ENCODE measurements at regions not wholly inside any gene's neighbourhood (a gene's known extent, or its start where the extent isn't known, plus 50 kb on each side); places are given as distances from the start of the nearest gene placed in this dataset.

- FAIRE-seq: no peak
- CTCF ChIA-PET (ENCODE audit: low intra/inter-chr PET ratio): no interaction called here
- H3K79me2 ChIP-seq (ENCODE audit: control insufficient read depth, insufficient read depth, low read length): no peaks in the 10 kb centered on the region
Observed at GRCh38 chr7:123400196-123400595, 134.2 kb downstream of the IQUB start.

More at GRCh38 chr7:123400196-123400595, 134.2 kb downstream of the IQUB start:
- DNase-seq (ENCODE audit: extremely low read depth in 1 of 4, low spot score in 3 of 4) (no peak), ATAC-seq (no peak)
- Histone ChIP-seq H3K36me3 (ENCODE audit: control insufficient read depth, insufficient read depth, low read length) (no peaks in the 10 kb centered on the region), H3K9me3 (replicated peaks; ENCODE audit: control insufficient read depth, insufficient read depth, low read depth, low read length) (no peaks in the 10 kb centered on the region), H3K9ac (ENCODE audit: insufficient read depth in 1 of 2, low read depth in 2 of 2, low read length in 2 of 2) (no peak overlapping the region), H3K9me1 (ENCODE audit: control insufficient read depth, insufficient read depth, low read length) (no peaks in the 10 kb centered on the region), H3K27ac (ENCODE audit: extremely low read depth, low read depth, low read length) (no peak overlapping the region), H4K20me1 (replicated peaks; ENCODE audit: control insufficient read depth, insufficient read depth, low read length) (no peaks in the 10 kb centered on the region), H3K4me3 (no peak overlapping the region), H3K4me2 (ENCODE audit: insufficient read depth, low read length) (no peak overlapping the region), H3K27me3 (ENCODE audit: control insufficient read depth in 2 of 2, insufficient read depth in 2 of 2, low read length in 2 of 2) (no peaks in the 10 kb centered on the region), H2AFZ (ENCODE audit: low read depth, low read length) (no peak overlapping the region), H3K4me1 (replicated peaks in 1 of 2; ENCODE audit: control insufficient read depth in 2 of 2, insufficient read depth in 2 of 2, low read length in 2 of 2) (no peaks in the 10 kb centered on the region)
- TF ChIP-seq POU5F1 (IDR thresholded peaks at IDR 0.05; ENCODE audit: borderline replicate concordance, low read depth, low read length, partially characterized antibody) (no peak), KAT2B (IDR thresholded peaks at IDR 0.05; ENCODE audit: low read depth, low read length) (no peak), HNRNPK (IDR thresholded peaks at IDR 0.05; ENCODE audit: low read depth, low read length, poor library complexity, severe bottlenecking) (no peak), TFAM (CRISPR knock-in tag; conservative IDR thresholded peaks at IDR 0.05) (no peak), HCFC1 (IDR thresholded peaks at IDR 0.05; ENCODE audit: low read depth, low read length) (no peak), EGR1 (conservative IDR thresholded peaks at IDR 0.05) (no peak), ATF4 (CRISPR knock-in tag; IDR thresholded peaks at IDR 0.05) (no peak), RCOR1 (IDR thresholded peaks at IDR 0.05; ENCODE audit: borderline replicate concordance in 1 of 2, low read depth in 2 of 2, low read length in 2 of 2) (no peak), MAFG (tag; conservative IDR thresholded peaks at IDR 0.05) (no peak), SAFB2 (IDR thresholded peaks at IDR 0.05; ENCODE audit: borderline replicate concordance, low read depth, low read length, severe bottlenecking) (no peak), ZNF165 (CRISPR knock-in tag; IDR thresholded peaks at IDR 0.05; ENCODE audit: borderline replicate concordance) (no peak), MYBL2 (IDR thresholded peaks at IDR 0.05; ENCODE audit: low read depth) (no peak), MYBL2 (CRISPR knock-in tag; IDR thresholded peaks at IDR 0.05; ENCODE audit: borderline replicate concordance) (no peak), SIRT6 (IDR thresholded peaks at IDR 0.05; ENCODE audit: low read depth, low read length) (no peak), ERF (CRISPR knock-in tag; IDR thresholded peaks at IDR 0.05) (no peak), ZNF586 (CRISPR knock-in tag; conservative IDR thresholded peaks at IDR 0.05) (no peak), U2AF2 (optimal IDR thresholded peaks at IDR 0.05; ENCODE audit: low read depth, low read length) (no peak)
- TF ChIP-seq, protein P1, sequence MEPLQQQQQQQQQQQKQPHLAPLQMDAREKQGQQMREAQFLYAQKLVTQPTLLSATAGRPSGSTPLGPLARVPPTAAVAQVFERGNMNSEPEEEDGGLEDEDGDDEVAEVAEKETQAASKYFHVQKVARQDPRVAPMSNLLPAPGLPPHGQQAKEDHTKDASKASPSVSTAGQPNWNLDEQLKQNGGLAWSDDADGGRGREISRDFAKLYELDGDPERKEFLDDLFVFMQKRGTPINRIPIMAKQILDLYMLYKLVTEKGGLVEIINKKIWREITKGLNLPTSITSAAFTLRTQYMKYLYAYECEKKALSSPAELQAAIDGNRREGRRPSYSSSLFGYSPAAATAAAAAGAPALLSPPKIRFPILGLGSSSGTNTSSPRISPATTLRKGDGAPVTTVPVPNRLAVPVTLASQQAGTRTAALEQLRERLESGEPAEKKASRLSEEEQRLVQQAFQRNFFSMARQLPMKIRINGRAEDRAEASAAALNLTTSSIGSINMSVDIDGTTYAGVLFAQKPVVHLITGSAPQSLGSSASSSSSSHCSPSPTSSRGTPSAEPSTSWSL (CRISPR knock-in tag; IDR thresholded peaks at IDR 0.05; ENCODE audit: borderline replicate concordance): no peak
- TF ChIP-seq, protein P2, sequence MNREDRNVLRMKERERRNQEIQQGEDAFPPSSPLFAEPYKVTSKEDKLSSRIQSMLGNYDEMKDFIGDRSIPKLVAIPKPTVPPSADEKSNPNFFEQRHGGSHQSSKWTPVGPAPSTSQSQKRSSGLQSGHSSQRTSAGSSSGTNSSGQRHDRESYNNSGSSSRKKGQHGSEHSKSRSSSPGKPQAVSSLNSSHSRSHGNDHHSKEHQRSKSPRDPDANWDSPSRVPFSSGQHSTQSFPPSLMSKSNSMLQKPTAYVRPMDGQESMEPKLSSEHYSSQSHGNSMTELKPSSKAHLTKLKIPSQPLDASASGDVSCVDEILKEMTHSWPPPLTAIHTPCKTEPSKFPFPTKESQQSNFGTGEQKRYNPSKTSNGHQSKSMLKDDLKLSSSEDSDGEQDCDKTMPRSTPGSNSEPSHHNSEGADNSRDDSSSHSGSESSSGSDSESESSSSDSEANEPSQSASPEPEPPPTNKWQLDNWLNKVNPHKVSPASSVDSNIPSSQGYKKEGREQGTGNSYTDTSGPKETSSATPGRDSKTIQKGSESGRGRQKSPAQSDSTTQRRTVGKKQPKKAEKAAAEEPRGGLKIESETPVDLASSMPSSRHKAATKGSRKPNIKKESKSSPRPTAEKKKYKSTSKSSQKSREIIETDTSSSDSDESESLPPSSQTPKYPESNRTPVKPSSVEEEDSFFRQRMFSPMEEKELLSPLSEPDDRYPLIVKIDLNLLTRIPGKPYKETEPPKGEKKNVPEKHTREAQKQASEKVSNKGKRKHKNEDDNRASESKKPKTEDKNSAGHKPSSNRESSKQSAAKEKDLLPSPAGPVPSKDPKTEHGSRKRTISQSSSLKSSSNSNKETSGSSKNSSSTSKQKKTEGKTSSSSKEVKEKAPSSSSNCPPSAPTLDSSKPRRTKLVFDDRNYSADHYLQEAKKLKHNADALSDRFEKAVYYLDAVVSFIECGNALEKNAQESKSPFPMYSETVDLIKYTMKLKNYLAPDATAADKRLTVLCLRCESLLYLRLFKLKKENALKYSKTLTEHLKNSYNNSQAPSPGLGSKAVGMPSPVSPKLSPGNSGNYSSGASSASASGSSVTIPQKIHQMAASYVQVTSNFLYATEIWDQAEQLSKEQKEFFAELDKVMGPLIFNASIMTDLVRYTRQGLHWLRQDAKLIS (CRISPR knock-in tag; IDR thresholded peaks at IDR 0.05): no peak
- intact Hi-C loops (cut with micrococcal nuclease) (no loop called here), in situ Hi-C loops (cut with MboI) (no loop called here)
- no TSS peak for BruUV-seq (replicated peaks)
- POLR2A ChIA-PET: no interaction called here
